GM21717 (cell line): ENCODE measurements at regions not wholly inside any gene's neighbourhood (a gene's known extent, or its start where the extent isn't known, plus 50 kb on each side); places are given as distances from the start of the nearest gene placed in this dataset.

Experiments
- ATAC-seq: cut with Tn5 transposase; IDR thresholded peaks from one replicate; pipeline ENCODE4 v1.9.1; 2021; ENCODE audit warnings: mild to moderate bottlenecking, moderate library complexity; ENCODE audit not compliant: unreplicated experiment

GRCh38 chr2:79453918-79454317, 58.9 kb upstream of the CTNNA2 start:
- ATAC-seq = no peak

DNA sequence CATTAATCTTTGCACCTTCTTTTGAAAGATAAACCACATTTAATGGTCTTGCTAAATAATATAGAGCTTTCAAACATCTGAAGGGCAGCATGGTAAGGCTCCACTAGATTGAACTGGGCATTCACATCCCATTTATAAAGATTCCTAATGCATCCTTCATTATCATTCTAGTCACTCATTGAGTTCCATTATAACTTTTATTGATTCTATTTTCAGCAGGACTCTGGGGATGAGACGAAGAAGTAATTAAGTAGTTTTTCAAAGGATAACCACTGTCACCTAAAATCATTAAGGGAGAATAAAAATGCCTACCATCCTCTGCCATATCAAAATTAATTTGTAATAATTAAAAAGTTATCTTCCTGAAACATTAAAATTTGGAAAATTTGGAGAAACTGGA, 60.2 kb upstream of the CTNNA2 start:
- no peak for ATAC-seq

DNA sequence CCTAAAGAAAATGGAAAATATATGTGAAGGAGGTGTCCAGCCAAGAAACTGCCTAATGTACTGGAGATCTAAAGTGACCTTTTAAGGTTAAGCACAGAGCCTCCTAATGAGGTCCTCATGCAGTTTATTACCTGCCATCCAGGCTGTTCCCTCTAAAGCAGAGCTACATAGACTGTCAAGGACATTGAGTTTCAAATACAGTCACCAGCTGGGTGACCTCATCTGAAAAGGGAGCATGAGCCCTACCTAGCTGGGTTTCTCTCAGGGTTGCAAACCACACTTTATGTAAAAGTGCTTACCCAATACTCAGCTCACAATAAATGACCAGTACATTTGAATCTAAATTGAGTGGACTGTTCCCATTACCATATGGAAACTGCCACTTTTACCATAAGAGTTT, 65.4 kb upstream of the CTNNA2 start:
- no peak for ATAC-seq

- ATAC-seq = no peak
These were observed 66.5 kb upstream of the CTNNA2 start for GRCh38 chr2:79446313-79446712.

DNA sequence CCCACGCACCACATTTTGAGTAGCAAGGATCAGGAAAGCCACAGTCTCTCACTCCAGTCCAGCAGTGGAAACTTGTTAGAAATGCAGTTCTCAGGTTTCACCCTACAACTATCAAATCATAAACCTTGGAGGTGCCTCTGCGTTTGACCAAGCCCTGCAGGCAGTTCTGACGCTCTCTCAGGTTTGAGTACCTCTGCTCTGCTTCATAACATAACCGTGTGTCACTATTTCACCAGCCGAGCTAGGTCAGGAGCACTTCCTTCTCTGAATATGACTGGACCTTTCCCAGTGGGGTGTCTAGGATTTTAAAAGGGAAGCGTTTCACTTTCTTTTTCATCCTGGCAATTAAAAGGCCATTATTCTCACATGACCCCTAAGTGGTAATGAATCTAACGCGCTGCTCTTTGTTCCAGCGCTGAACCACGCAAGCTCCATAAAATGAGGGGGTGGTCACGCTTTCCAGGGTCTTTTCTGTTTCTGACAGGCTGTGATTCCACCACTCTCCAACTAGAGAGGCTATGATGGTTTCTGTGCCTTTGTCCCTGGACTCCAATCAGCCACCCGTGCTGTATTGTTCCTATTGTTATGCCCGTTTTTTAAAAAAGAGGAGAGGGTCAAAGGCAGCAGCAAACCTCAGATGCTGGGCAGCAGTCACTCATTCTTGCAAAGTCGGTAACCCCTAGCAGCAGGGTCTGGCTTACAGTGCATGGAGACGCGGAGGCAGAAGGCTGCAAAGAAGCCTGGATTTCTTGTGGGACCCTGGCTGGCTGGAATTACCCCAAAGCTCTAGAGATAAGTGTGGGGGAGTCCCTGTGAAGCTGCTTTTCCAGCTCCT, 75.2 kb upstream of the CTNNA2 start:
- ATAC-seq = no peak

GRCh38 chr2:79434362-79434761, 78.5 kb upstream of the CTNNA2 start:
- ATAC-seq = no peak

- no peak for ATAC-seq
These were observed 80.1 kb upstream of the CTNNA2 start for GRCh38 chr2:79432731-79433146.

- ATAC-seq = no peak
These were observed 84.1 kb upstream of the CTNNA2 start for GRCh38 chr2:79428745-79429144.

GRCh38 chr2:79414690-79415089, 98.2 kb upstream of the CTNNA2 start:
- ATAC-seq = no peak

- no peak for ATAC-seq
These were observed 118.4 kb upstream of the CTNNA2 start for GRCh38 chr2:79394485-79394859.

- ATAC-seq = no peak
These were observed 118.9 kb upstream of the CTNNA2 start for GRCh38 chr2:79393806-79394484.

DNA sequence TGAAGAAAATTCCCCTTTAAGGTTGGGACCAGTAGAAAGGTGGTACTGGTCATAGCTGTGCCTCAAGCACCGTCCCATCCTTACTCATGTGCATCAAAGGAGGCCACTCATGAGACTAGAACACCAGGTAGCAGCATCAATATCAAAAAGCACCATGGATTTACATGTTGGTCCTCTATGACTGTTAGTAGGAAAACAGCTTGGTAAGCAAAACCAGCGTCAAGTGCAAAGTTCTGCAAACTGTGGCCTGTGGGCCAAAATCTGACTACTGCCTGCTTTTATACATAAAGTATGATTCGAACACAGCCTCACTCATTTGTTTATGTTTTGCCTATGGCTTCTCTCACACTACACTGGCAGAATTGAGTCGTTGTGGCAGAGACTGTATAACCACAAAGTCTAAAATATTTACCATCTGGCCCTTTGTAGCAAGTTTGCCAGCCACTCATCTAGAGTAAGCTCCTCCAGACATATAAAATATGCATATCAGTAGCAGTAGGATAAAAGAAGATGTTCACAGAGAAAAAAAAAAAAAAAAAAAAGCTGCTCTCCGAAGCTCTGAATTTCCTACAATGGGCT, 119.7 kb upstream of the CTNNA2 start:
- no peak for ATAC-seq

- ATAC-seq = no peak
These were observed 123.4 kb upstream of the CTNNA2 start for GRCh38 chr2:79389481-79389880.

GRCh38 chr2:79388024-79388423, 124.8 kb upstream of the CTNNA2 start:
- no peak for ATAC-seq

DNA sequence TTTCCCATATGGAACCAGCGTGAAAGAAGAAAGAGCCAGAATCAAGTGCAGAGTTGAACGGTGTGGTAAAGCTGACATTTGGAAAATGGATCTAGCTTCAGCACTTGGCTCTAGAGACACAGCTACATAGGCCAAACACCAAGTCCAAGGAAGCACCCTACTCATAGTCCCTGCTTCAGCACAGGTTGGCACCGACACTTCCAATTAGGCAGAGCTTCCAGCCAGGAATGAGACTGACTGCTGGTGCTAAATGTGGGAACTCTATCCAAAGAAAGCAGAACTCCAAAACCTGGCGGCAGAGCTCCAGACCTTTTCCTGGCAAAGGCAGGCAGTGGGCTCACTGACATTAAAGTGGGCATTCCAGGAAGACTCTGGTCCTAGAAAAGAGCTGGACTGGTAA, 125.4 kb upstream of the CTNNA2 start:
- ATAC-seq = no peak

DNA sequence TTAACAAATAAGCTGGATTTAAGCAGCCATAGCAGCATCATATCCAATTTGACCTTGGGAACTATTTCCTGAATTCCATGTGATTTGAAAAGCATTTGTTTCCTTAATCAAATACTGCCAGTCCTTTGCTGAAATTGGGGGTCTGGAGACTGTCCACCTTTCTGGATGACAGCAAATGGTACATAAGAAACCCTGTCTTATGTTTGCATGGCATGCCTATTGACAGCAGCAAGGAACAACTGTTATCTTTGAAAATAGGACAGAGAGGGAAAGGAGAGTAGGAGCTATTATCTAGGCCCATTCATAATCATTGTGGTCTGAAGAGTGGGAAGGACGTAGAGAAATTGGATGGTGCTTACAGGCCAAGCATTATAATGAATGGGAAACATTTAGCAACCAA, 129.2 kb upstream of the CTNNA2 start:
- no peak for ATAC-seq

- ATAC-seq = no peak
These were observed 137.0 kb upstream of the CTNNA2 start for GRCh38 chr2:79375817-79376216.

GRCh38 chr2:79373358-79374130, 139.3 kb upstream of the CTNNA2 start:
- no peak for ATAC-seq

DNA sequence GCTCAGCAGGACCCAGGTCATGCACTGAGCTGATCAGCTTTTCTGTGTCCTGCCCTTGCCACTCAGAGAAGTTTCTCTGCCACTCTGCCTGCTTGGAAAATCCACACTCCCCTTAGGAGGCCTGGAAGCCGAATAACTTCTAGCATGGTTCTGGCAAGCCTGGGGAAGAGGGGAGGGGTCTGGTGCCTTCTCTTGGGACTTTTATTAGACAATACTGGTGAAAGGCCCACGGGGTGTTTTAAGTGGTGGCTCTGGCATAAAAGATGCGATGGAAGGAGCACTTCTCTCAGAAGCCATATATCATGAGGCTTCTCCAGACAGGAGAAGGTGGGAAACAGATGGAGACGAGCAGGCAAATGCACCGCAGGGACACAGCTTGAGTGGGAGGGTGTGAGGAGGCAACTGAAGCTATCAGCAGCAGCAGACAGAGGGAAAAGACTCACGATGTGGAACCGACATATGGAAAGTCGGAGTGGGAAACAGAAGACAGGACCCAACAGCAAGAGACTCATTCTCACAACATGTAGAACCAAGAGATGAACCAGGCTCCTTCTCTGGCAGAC, 141.8 kb upstream of the CTNNA2 start:
- no peak for ATAC-seq

DNA sequence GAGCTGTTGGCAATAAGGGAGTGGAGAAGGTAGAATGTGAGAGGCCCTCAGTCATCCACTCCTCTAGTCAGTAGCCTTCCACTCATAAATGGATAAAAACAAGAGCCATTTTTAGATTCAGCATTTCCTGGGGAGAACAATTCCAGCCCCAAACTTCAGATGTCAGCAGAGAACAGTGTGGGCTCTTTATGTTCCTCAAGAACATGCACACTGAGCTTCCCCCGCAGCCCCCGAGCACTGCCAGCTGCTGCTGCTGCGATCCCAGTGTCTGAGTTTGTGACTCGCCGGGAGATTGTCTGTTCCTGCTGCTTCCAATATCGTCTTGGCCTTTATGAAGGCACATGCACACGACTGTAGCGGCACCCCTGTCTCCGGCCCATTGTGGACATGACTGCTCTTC, 143.7 kb upstream of the CTNNA2 start:
- ATAC-seq = no peak

DNA sequence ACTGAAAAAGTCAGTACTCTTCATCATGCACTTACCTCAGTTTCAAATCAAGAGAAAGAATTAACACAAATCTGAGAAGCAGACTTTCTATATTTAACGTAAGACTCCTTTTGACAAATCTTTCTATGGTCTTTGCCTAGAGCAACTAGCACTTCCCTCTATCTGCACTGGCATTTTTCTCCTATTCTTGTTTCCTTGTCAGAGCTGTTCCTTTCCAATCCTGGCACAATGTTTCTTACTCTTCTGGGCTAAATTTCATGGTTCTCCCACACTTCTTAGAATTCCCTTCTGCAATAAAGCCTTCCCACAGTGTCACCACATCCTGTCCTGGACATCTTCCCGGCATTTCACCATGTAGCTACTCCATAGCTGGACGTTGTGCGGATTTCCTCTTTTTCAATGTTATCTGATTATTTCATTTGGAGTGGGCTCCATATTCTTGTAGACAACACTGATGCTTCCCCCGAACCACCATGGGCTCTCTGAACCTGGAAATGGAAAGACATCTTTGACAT, 144.7 kb upstream of the CTNNA2 start:
- no peak for ATAC-seq
